ENCODE measurements at regions not wholly inside any gene's neighbourhood (a gene's known extent, or its start where the extent isn't known, plus 50 kb on each side); places are given as distances from the start of the nearest gene placed in this dataset.

- TF ChIP-seq, protein P1, sequence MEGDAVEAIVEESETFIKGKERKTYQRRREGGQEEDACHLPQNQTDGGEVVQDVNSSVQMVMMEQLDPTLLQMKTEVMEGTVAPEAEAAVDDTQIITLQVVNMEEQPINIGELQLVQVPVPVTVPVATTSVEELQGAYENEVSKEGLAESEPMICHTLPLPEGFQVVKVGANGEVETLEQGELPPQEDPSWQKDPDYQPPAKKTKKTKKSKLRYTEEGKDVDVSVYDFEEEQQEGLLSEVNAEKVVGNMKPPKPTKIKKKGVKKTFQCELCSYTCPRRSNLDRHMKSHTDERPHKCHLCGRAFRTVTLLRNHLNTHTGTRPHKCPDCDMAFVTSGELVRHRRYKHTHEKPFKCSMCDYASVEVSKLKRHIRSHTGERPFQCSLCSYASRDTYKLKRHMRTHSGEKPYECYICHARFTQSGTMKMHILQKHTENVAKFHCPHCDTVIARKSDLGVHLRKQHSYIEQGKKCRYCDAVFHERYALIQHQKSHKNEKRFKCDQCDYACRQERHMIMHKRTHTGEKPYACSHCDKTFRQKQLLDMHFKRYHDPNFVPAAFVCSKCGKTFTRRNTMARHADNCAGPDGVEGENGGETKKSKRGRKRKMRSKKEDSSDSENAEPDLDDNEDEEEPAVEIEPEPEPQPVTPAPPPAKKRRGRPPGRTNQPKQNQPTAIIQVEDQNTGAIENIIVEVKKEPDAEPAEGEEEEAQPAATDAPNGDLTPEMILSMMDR (IDR thresholded peaks at IDR 0.05) = no peak
- TF ChIP-seq GABPA (IDR thresholded peaks at IDR 0.05; ENCODE audit: low read depth) (0 out of 2 replicates have a peak, but pooled peaks have one; percentile 15), POLR2AphosphoS5 (IDR thresholded peaks at IDR 0.05; ENCODE audit: low read depth, low read length) (no peak), RCOR1 (IDR thresholded peaks at IDR 0.05; ENCODE audit: low read length) (no peak), EP300 (IDR thresholded peaks at IDR 0.05; ENCODE audit: borderline replicate concordance in 1 of 2, low read depth in 1 of 2, low read length in 1 of 2) (peak; percentile 21 to 72; a peak in 2 of 4 replicates), SMC3 (IDR thresholded peaks at IDR 0.05; ENCODE audit: low read depth, low read length) (no peak), PBX3 (IDR thresholded peaks at IDR 0.05) (peak; percentile 48), FOXM1 (IDR thresholded peaks at IDR 0.05; ENCODE audit: low read depth) (no peak), USF2 (IDR thresholded peaks at IDR 0.05; ENCODE audit: borderline replicate concordance, low read depth, low read length) (no peak), TAF1 (IDR thresholded peaks at IDR 0.05; ENCODE audit: borderline replicate concordance, low read depth, low read length) (no peak), TEAD4 (IDR thresholded peaks at IDR 0.05; ENCODE audit: borderline replicate concordance, insufficient read depth) (0 out of 2 replicates have a peak, but pooled peaks have one; percentile 18), RFX5 (IDR thresholded peaks at IDR 0.05; ENCODE audit: low read length) (no peak)
- TF ChIP-seq, protein P2, sequence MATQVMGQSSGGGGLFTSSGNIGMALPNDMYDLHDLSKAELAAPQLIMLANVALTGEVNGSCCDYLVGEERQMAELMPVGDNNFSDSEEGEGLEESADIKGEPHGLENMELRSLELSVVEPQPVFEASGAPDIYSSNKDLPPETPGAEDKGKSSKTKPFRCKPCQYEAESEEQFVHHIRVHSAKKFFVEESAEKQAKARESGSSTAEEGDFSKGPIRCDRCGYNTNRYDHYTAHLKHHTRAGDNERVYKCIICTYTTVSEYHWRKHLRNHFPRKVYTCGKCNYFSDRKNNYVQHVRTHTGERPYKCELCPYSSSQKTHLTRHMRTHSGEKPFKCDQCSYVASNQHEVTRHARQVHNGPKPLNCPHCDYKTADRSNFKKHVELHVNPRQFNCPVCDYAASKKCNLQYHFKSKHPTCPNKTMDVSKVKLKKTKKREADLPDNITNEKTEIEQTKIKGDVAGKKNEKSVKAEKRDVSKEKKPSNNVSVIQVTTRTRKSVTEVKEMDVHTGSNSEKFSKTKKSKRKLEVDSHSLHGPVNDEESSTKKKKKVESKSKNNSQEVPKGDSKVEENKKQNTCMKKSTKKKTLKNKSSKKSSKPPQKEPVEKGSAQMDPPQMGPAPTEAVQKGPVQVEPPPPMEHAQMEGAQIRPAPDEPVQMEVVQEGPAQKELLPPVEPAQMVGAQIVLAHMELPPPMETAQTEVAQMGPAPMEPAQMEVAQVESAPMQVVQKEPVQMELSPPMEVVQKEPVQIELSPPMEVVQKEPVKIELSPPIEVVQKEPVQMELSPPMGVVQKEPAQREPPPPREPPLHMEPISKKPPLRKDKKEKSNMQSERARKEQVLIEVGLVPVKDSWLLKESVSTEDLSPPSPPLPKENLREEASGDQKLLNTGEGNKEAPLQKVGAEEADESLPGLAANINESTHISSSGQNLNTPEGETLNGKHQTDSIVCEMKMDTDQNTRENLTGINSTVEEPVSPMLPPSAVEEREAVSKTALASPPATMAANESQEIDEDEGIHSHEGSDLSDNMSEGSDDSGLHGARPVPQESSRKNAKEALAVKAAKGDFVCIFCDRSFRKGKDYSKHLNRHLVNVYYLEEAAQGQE (IDR thresholded peaks at IDR 0.05; ENCODE audit: low read depth, low read length) = no peak
- TF ChIP-seq, protein P3, sequence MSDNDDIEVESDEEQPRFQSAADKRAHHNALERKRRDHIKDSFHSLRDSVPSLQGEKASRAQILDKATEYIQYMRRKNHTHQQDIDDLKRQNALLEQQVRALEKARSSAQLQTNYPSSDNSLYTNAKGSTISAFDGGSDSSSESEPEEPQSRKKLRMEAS (IDR thresholded peaks at IDR 0.05; ENCODE audit: low read depth) = no peak
Measured at GRCh38 chr14:58864751-58865513, 227.2 kb downstream of the DACT1 start.
